ENCODE measurements at regions not wholly inside any gene's neighbourhood (a gene's known extent, or its start where the extent isn't known, plus 50 kb on each side); places are given as distances from the start of the nearest gene placed in this dataset.

GRCh38 chr7:115410434-115410820, 488.5 kb downstream of the MDFIC start:
- no peak overlapping the region for H3K4me3 ChIP-seq (replicated peaks in 1 of 3)
- 89 to 90% methylated on average over 4 of the region's 4 CpGs for WGBS, 2 donors
- intact Hi-C loops (cut with DNase I), result no loop called here

GRCh38 chr7:115409682-115410433, 488.0 kb downstream of the MDFIC start:
- H3K36me3 ChIP-seq, result no peaks in the 10 kb centered on the region
- H3K4me1 ChIP-seq, result no peaks in the 10 kb centered on the region
- 82 to 85% methylated on average over 3 of the region's 3 CpGs for WGBS, 2 donors
- TF ChIP-seq POLR2A (IDR thresholded peaks at IDR 0.05) (no peak), CTCF (IDR thresholded peaks at IDR 0.05) (no peak)
- DNase-seq, result no peak
- H3K27me3 ChIP-seq, result no peaks in the 10 kb centered on the region
- H3K9me3 ChIP-seq, result no peaks in the 10 kb centered on the region
- no peak overlapping the region for H3K4me3 ChIP-seq (replicated peaks in 1 of 3)
- H3K27ac ChIP-seq, result no peak overlapping the region
- intact Hi-C loops (cut with DNase I), result no loop called here

More at GRCh38 chr7:115410434-115410820, 488.5 kb downstream of the MDFIC start:
- Histone ChIP-seq H3K9me3 (no peaks in the 10 kb centered on the region), H3K27me3 (no peaks in the 10 kb centered on the region), H3K4me1 (no peaks in the 10 kb centered on the region), H3K27ac (no peak overlapping the region), H3K36me3 (no peaks in the 10 kb centered on the region)
- no peak for DNase-seq
- TF ChIP-seq POLR2A (IDR thresholded peaks at IDR 0.05), result no peak
- TF ChIP-seq CTCF (IDR thresholded peaks at IDR 0.05), result no peak

- no peak overlapping the region for H3K4me3 ChIP-seq (replicated peaks in 1 of 3)
- no peak overlapping the region for H3K27ac ChIP-seq
- H3K4me1 ChIP-seq, result no peaks in the 10 kb centered on the region
- H3K9me3 ChIP-seq, result no peaks in the 10 kb centered on the region
- no peaks in the 10 kb centered on the region for H3K36me3 ChIP-seq
- H3K27me3 ChIP-seq, result no peaks in the 10 kb centered on the region
- TF ChIP-seq CTCF (IDR thresholded peaks at IDR 0.05) (no peak), POLR2A (IDR thresholded peaks at IDR 0.05) (no peak)
- intact Hi-C loops (cut with DNase I), result no loop called here
- DNase-seq, result no peak
These were observed 484.3 kb downstream of the MDFIC start for GRCh38 chr7:115406219-115406618.

- TF ChIP-seq POLR2A (IDR thresholded peaks at IDR 0.05), result no peak
- no peak for TF ChIP-seq CTCF (IDR thresholded peaks at IDR 0.05)
- Histone ChIP-seq H3K9me3 (no peaks in the 10 kb centered on the region), H3K27ac (no peak overlapping the region), H3K36me3 (no peaks in the 10 kb centered on the region), H3K4me3 (replicated peaks in 1 of 3) (no peak overlapping the region), H3K27me3 (no peaks in the 10 kb centered on the region), H3K4me1 (no peaks in the 10 kb centered on the region)
- DNase-seq, result no peak
- intact Hi-C loops (cut with DNase I), result no loop called here
These were observed 465.2 kb downstream of the MDFIC start for GRCh38 chr7:115387137-115387536.

- WGBS, 2 donors, result 97 to 98% methylated on average over 1 of the region's 1 CpG
- no peaks in the 10 kb centered on the region for H3K27me3 ChIP-seq
- no peaks in the 10 kb centered on the region for H3K4me1 ChIP-seq
- no peak overlapping the region for H3K4me3 ChIP-seq (replicated peaks in 1 of 3)
- H3K27ac ChIP-seq, result no peak overlapping the region
- intact Hi-C loops (cut with DNase I), result no loop called here
- no peak for DNase-seq
- TF ChIP-seq POLR2A (IDR thresholded peaks at IDR 0.05) (no peak), CTCF (IDR thresholded peaks at IDR 0.05) (no peak)
- H3K36me3 ChIP-seq, result no peaks in the 10 kb centered on the region
- H3K9me3 ChIP-seq, result no peaks in the 10 kb centered on the region
These were observed 457.4 kb downstream of the MDFIC start for GRCh38 chr7:115379321-115379720.
